H1 (cell line): ENCODE measurements at regions not wholly inside any gene's neighbourhood (a gene's known extent, or its start where the extent isn't known, plus 50 kb on each side); places are given as distances from the start of the nearest gene placed in this dataset.

Experiments
- CTCF ChIA-PET: fragments of 300-600 bp; sonication (Branson Sonifier 250); formaldehyde crosslinking; loops from one replicate; lab custom pipeline; 2021; ENCODE audit not compliant: partially characterized antibody; lab: Charles Lee
- POLR2A ChIA-PET: fragments of 300-600 bp; sonication (Branson Sonifier 250); formaldehyde crosslinking; loops from one replicate; lab custom pipeline; 2021; ENCODE audit warnings: inconsistent platforms; ENCODE audit not compliant: partially characterized antibody; lab: Charles Lee
- DNase-seq, 2 experiments: peaks; one replicate each; pipeline versions ENCODE4 v3.0.0 to v3.0.0-alpha.2; 2010 to 2022; ENCODE audit warnings: low spot score in 2 of 2, low read depth in 1 of 2, mixed read lengths in 1 of 2
- FAIRE-seq: peaks from 2 replicates; lab custom pipeline; 2011; peaks lifted over from hg19 to GRCh38; lab: Jason Lieb, UNC
- H2AFZ ChIP-seq: 2 replicates; pipeline ENCODE4 v1.8.1; 2012; ENCODE audit warnings: low read length, inconsistent platforms
- H2AK5ac ChIP-seq: 2 replicates; pipeline ENCODE4 v1.6.1; 2013; ENCODE audit warnings: low read depth, low read length
- H2BK120ac ChIP-seq: replicated peaks from 2 replicates; pipeline ENCODE3; 2013; ENCODE audit warnings: low read depth, low read length, inconsistent platforms
- H2BK12ac ChIP-seq: 2 replicates; pipeline ENCODE4 v1.6.1; 2013; ENCODE audit warnings: low read depth, low read length
- H2BK15ac ChIP-seq: 2 replicates; pipeline ENCODE4 v1.6.1; 2013; ENCODE audit warnings: low read length
- H2BK20ac ChIP-seq: 2 replicates; pipeline ENCODE4 v1.6.1; 2013; ENCODE audit warnings: low read length
- H2BK5ac ChIP-seq: 2 replicates; pipeline ENCODE4 v1.6.1; 2013; ENCODE audit warnings: low read depth, low read length
- H3K14ac ChIP-seq: 2 replicates; pipeline ENCODE4 v1.6.1; 2013; ENCODE audit warnings: inconsistent platforms; ENCODE audit not compliant: insufficient read length
- H3K18ac ChIP-seq: 2 replicates; pipeline ENCODE4 v1.6.1; 2013; ENCODE audit warnings: low read length; ENCODE audit errors: extremely low read depth
- H3K23ac ChIP-seq: 2 replicates; pipeline ENCODE4 v1.6.1; 2013; ENCODE audit warnings: inconsistent platforms; ENCODE audit not compliant: insufficient read length
- H3K23me2 ChIP-seq: 2 replicates; pipeline ENCODE4 v1.6.1; 2013; ENCODE audit warnings: low read depth, low read length
- H3K27ac ChIP-seq: 2 replicates; pipeline ENCODE4 v1.6.1; 2011; ENCODE audit warnings: low read depth, low read length, inconsistent platforms
- H3K27me3 ChIP-seq, 4 experiments: replicated peaks in 1 of 4; 1 replicate in 1 of 4; 2 replicates in 3 of 4; pipeline versions ENCODE4 v1.6.1 to v1.8.1; 2011 to 2013; ENCODE audit warnings: low read length in 3 of 4, mild to moderate bottlenecking in 3 of 4, inconsistent platforms in 2 of 4, mixed read lengths in 2 of 4, moderate library complexity in 1 of 4; ENCODE audit not compliant: control insufficient read depth in 3 of 4, insufficient read depth in 3 of 4; ENCODE audit errors: extremely low read depth in 1 of 4
- H3K36me3 ChIP-seq, 4 experiments: 2 replicates each; pipeline versions ENCODE4 v1.6.1 to v1.8.1; 2011 to 2013; ENCODE audit warnings: mild to moderate bottlenecking in 4 of 4, low read length in 3 of 4, moderate library complexity in 2 of 4, control low read depth in 1 of 4, inconsistent platforms in 1 of 4; ENCODE audit not compliant: insufficient read depth in 4 of 4, control insufficient read depth in 2 of 4
- H3K4ac ChIP-seq: replicated peaks from 2 replicates; pipeline ENCODE3; 2013; ENCODE audit warnings: low read length, low read depth, mixed read lengths, inconsistent platforms; ENCODE audit not compliant: insufficient read length
- H3K4me1 ChIP-seq, 4 experiments: replicated peaks in 1 of 4; 1 replicate in 1 of 4; 2 replicates in 3 of 4; pipeline versions ENCODE4 v1.6.1 to v1.8.1; 2011 to 2013; ENCODE audit warnings: low read length in 3 of 4, inconsistent platforms in 2 of 4, mixed read lengths in 1 of 4; ENCODE audit not compliant: insufficient read depth in 4 of 4, control insufficient read depth in 3 of 4
- H3K4me2 ChIP-seq, 2 experiments: 2 replicates each; pipeline versions ENCODE4 v1.6.1 to v1.8.1; 2011 to 2013; ENCODE audit warnings: low read depth in 2 of 2, low read length in 2 of 2, control low read depth in 1 of 2, inconsistent platforms in 1 of 2, mild to moderate bottlenecking in 1 of 2; ENCODE audit not compliant: insufficient read depth in 1 of 2
- H3K4me3 ChIP-seq, 4 experiments: fragments of 200-600, 300-600 bp in 1 of 4; sonication (generic), shearing (Covaris generic), sonication (Bioruptor Twin) in 1 of 4; 2 replicates each; pipeline versions ENCODE4 v1.5.1 to v1.8.1; 2011 to 2016; ENCODE audit warnings: low read length in 4 of 4, low read depth in 3 of 4, control low read depth in 2 of 4, inconsistent platforms in 2 of 4, mild to moderate bottlenecking in 2 of 4, mixed read lengths in 1 of 4, moderate library complexity in 1 of 4; ENCODE audit not compliant: insufficient read depth in 2 of 4; ENCODE audit errors: extremely low read depth in 1 of 4
- H3K56ac ChIP-seq: replicated peaks from 2 replicates; pipeline ENCODE3; 2013; ENCODE audit warnings: low read depth, mild to moderate bottlenecking, mixed read lengths, low read length, inconsistent platforms; ENCODE audit not compliant: insufficient read length
- H3K79me1 ChIP-seq: 2 replicates; pipeline ENCODE4 v1.6.1; 2013; ENCODE audit warnings: low read depth, low read length, control low read depth
- H3K79me2 ChIP-seq, 2 experiments: 2 replicates each; pipeline versions ENCODE4 v1.6.1 to v1.8.1; 2012 to 2013; ENCODE audit warnings: low read length in 2 of 2, mild to moderate bottlenecking in 2 of 2, inconsistent platforms in 1 of 2; ENCODE audit not compliant: insufficient read depth in 2 of 2, control insufficient read depth in 1 of 2
- H3K9ac ChIP-seq, 4 experiments: replicated peaks in 1 of 4; 1 replicate in 1 of 4; 2 replicates in 3 of 4; pipeline versions ENCODE4 v1.6.1 to v1.8.1; 2011 to 2013; ENCODE audit warnings: low read depth in 3 of 4, low read length in 3 of 4, control low read depth in 2 of 4, mild to moderate bottlenecking in 2 of 4, moderate library complexity in 2 of 4, inconsistent platforms in 1 of 4; ENCODE audit errors: extremely low read depth in 1 of 4
- H3K9me3 ChIP-seq, 2 experiments: 2 replicates each; pipeline versions ENCODE4 v1.6.1 to v1.8.1; 2012 to 2013; ENCODE audit warnings: mild to moderate bottlenecking in 2 of 2, moderate library complexity in 2 of 2, control low read depth in 1 of 2, inconsistent platforms in 1 of 2, low read depth in 1 of 2, low read length in 1 of 2, mixed read lengths in 1 of 2; ENCODE audit not compliant: insufficient read depth in 2 of 2
- H4K20me1 ChIP-seq, 2 experiments: replicated peaks in 1 of 2; 2 replicates each; pipeline versions ENCODE3 to v1.8.1; 2011 to 2013; ENCODE audit warnings: inconsistent platforms in 2 of 2, low read length in 2 of 2, mild to moderate bottlenecking in 1 of 2; ENCODE audit not compliant: insufficient read depth in 2 of 2, control insufficient read depth in 1 of 2
- H4K5ac ChIP-seq: 2 replicates; pipeline ENCODE4 v1.6.1; 2013; ENCODE audit warnings: low read length, low read depth, mixed read lengths, inconsistent platforms; ENCODE audit not compliant: insufficient read length
- H4K8ac ChIP-seq: 2 replicates; pipeline ENCODE4 v1.8.0; 2013; ENCODE audit warnings: mild to moderate bottlenecking, moderate library complexity, low read length, inconsistent platforms; ENCODE audit not compliant: insufficient read depth; ENCODE audit errors: extremely low read depth
- H4K91ac ChIP-seq: replicated peaks from 2 replicates; pipeline ENCODE3; 2013; ENCODE audit warnings: low read length, mixed read lengths, inconsistent platforms; ENCODE audit not compliant: insufficient read length
- CREB1 ChIP-seq: IDR thresholded peaks from 2 replicates; pipeline ENCODE4 v1.6.1; 2012; ENCODE audit warnings: inconsistent platforms
- GABPA ChIP-seq: IDR thresholded peaks from 2 replicates; pipeline ENCODE4 v1.6.1; 2011; ENCODE audit warnings: mild to moderate bottlenecking, low read length, moderate library complexity, borderline replicate concordance; ENCODE audit not compliant: insufficient read depth
- RAD21 ChIP-seq, 2 experiments: IDR thresholded peaks in 1 of 2; conservative IDR thresholded peaks in 1 of 2; 2 replicates each; pipeline ENCODE4 v1.6.1; 2011; ENCODE audit warnings: low read depth in 2 of 2, low read length in 2 of 2, improper control_type of control experiment in 1 of 2, inconsistent platforms in 1 of 2, mild to moderate bottlenecking in 1 of 2, moderate library complexity in 1 of 2
- SRF ChIP-seq: IDR thresholded peaks from 2 replicates; pipeline ENCODE4 v1.6.1; 2011; ENCODE audit warnings: mild to moderate bottlenecking, low read depth, low read length, moderate library complexity
- WGBS, 2 experiments: shearing (Covaris generic) in 1 of 2; methylation state at CpG; one replicate each; pipeline versions ENCODE4 v1.1.6 to v1.1.7; 2013 to 2015; ENCODE audit warnings: low lambda C conversion rate in 2 of 2, mixed read lengths in 2 of 2, inconsistent platforms in 1 of 2, low coverage in 1 of 2, missing lambda C conversion rate in 1 of 2; ENCODE audit not compliant: insufficient replicate concordance in 2 of 2, insufficient coverage in 1 of 2, insufficient read length in 1 of 2; ENCODE audit errors: extremely low coverage in 1 of 2, missing lambda C conversion rate in 1 of 2; 5-methylcytosine and 5-hydroxymethylcytosine counted together

- CTCF ChIA-PET, result interaction anchor here (0.6 to 1.8 kb wide), 11 partner anchors 8 to 302 kb away, joined by 3 to 6 read pairs (median 5); no protein-coding TSS in a partner anchor
- peak overlapping the region; percentile 78 for H2AFZ ChIP-seq
- WGBS, 2 experiments, result 82% methylated on average over 19 of the region's 21 CpGs; no CpG with 5 or more reads in 1 of the 2 experiments
- H4K20me1 ChIP-seq, result no peaks in the 10 kb centered on the region
- POLR2A ChIA-PET, result interaction anchor here (1.1 to 1.2 kb wide), 2 partner anchors 39 to 121 kb away, joined by 3 to 4 read pairs; no protein-coding TSS in a partner anchor
- H3K9me3 ChIP-seq, result no peaks in the 10 kb centered on the region
- 0 out of 2 replicates have a peak overlapping the region, but pooled peaks have one; percentile 44 for H2BK12ac ChIP-seq
- no peak overlapping the region for H3K56ac ChIP-seq
- DNase-seq, result no peak
- no peak overlapping the region for H3K4me2 ChIP-seq
- no peak overlapping the region for H3K27ac ChIP-seq
- H2BK15ac ChIP-seq, result peak overlapping the region; percentile 97
- TF ChIP-seq SRF (no peak), CREB1 (no peak), GABPA (no peak), RAD21 (IDR thresholded peaks at IDR 0.05 in 1 of 2, conservative IDR thresholded peaks at IDR 0.05 in 1 of 2; ENCODE audit: low read depth in 2 of 2, low read length in 2 of 2) (0 out of 4 replicates have a peak, but pooled peaks of 1 of the 2 experiments have one; percentile 12)
- H3K23me2 ChIP-seq, result peaks cover 10% of the 10 kb centered on the region; the same call in 1 of the 2 replicates
- peaks cover 3% of the 10 kb centered on the region; the same call in 1 of the 2 replicates for H3K79me1 ChIP-seq
- H4K5ac ChIP-seq, result no peak overlapping the region
- no peaks in the 10 kb centered on the region for H3K79me2 ChIP-seq
- H3K4me1 ChIP-seq, result peaks cover 5 to 30% (median 21%) of the 10 kb centered on the region in 4 experiments
- no peak overlapping the region for H2BK120ac ChIP-seq
- H3K14ac ChIP-seq, result no peak overlapping the region
- H3K9ac ChIP-seq, result no peak overlapping the region
- FAIRE-seq, result no peak
- 0 out of 2 replicates have a peak overlapping the region, but pooled peaks have one; percentile 42 for H4K8ac ChIP-seq
- no peaks in the 10 kb centered on the region for H3K36me3 ChIP-seq
- H4K91ac ChIP-seq, result peak overlapping the region; percentile 26
- H2BK5ac ChIP-seq, result no peak overlapping the region; the same call in 1 of the 2 replicates
- H3K23ac ChIP-seq, result no peak overlapping the region
- H3K4me3 ChIP-seq, result no peak overlapping the region
- peak overlapping the region; percentile 83; the same call in 1 of the 2 replicates for H2BK20ac ChIP-seq
- peak overlapping the region; percentile 65; the same call in 1 of the 2 replicates for H3K18ac ChIP-seq
- peaks cover 0 to 4% (median 0%) of the 10 kb centered on the region in 4 experiments; a peak in 2 of 7 replicates for H3K27me3 ChIP-seq
- no peak overlapping the region for H2AK5ac ChIP-seq
- no peak overlapping the region for H3K4ac ChIP-seq
These were observed 108.2 kb upstream of the MED13L start for GRCh38 chr12:116385486-116386217.
